ENCODE measurements at regions not wholly inside any gene's neighbourhood (a gene's known extent, or its start where the extent isn't known, plus 50 kb on each side); places are given as distances from the start of the nearest gene placed in this dataset.

- no peak for TF ChIP-seq CTCF (IDR thresholded peaks at IDR 0.05)
- TF ChIP-seq POLR2A (IDR thresholded peaks at IDR 0.05) = no peak
These were observed 480.6 kb upstream of the HS6ST1 start for GRCh38 chr2:128799284-128799552.

All from lower leg skin (tissue), 3 donors.